Embryonic facial prominence (tissue), 1 donor: ENCODE measurements at regions not wholly inside any gene's neighbourhood (a gene's known extent, or its start where the extent isn't known, plus 50 kb on each side); places are given as distances from the start of the nearest gene placed in this dataset.

Experiments
- DNase-seq: peaks from one replicate; pipeline ENCODE4 v3.0.0-alpha.2; 2016; ENCODE audit errors: extremely low spot score

- no peak for DNase-seq
Measured at GRCh38 chr14:61192989-61193388, 88.1 kb downstream of the TMEM30B start.

- no peak for DNase-seq
Measured at GRCh38 chr14:61191733-61192132, 89.4 kb downstream of the TMEM30B start.

GRCh38 chr14:61190341-61190740, 90.8 kb downstream of the TMEM30B start:
- DNase-seq, result no peak

- no peak for DNase-seq
Measured at GRCh38 chr14:61188978-61189808, 91.9 kb downstream of the TMEM30B start.

- no peak for DNase-seq
Measured at GRCh38 chr14:61188196-61188595, 92.9 kb downstream of the TMEM30B start.

- DNase-seq, result no peak
Measured at GRCh38 chr14:61187196-61187905, 93.8 kb downstream of the TMEM30B start.

GRCh38 chr14:61186341-61187195, 94.6 kb downstream of the TMEM30B start:
- DNase-seq, result no peak

- no peak for DNase-seq
Measured at GRCh38 chr14:61185534-61185933, 95.6 kb downstream of the TMEM30B start.

- DNase-seq, result no peak
Measured at GRCh38 chr14:61184112-61184511, 97.0 kb downstream of the TMEM30B start.

- no peak for DNase-seq
Measured at GRCh38 chr14:61183196-61183885, 97.8 kb downstream of the TMEM30B start.

- no peak for DNase-seq
Measured at GRCh38 chr14:61179796-61180398, 101.2 kb downstream of the TMEM30B start.

GRCh38 chr14:61179061-61179690, 102.0 kb downstream of the TMEM30B start:
- no peak for DNase-seq

GRCh38 chr14:61178226-61179060, 102.7 kb downstream of the TMEM30B start:
- no peak for DNase-seq

GRCh38 chr14:61177279-61178225, 103.6 kb downstream of the TMEM30B start:
- DNase-seq, result no peak

- no peak for DNase-seq
Measured at GRCh38 chr14:61176686-61177085, 104.5 kb downstream of the TMEM30B start.

GRCh38 chr14:61174987-61175386, 106.2 kb downstream of the TMEM30B start:
- no peak for DNase-seq

- no peak for DNase-seq
Measured at GRCh38 chr14:61174441-61174891, 106.7 kb downstream of the TMEM30B start.

GRCh38 chr14:61171727-61172126, 109.4 kb downstream of the TMEM30B start:
- no peak for DNase-seq

- DNase-seq, result no peak
Measured at GRCh38 chr14:61168141-61168540, 113.0 kb downstream of the TMEM30B start.
